Stimulated activated naive CD4-positive, alpha-beta T cell (primary cell): ENCODE measurements at regions not wholly inside any gene's neighbourhood (a gene's known extent, or its start where the extent isn't known, plus 50 kb on each side); places are given as distances from the start of the nearest gene placed in this dataset.

Experiments
- DNase-seq, 6 experiments: peaks; one replicate each; lab custom pipeline; 2025; lab: John Stamatoyannopoulos, UW

DNA sequence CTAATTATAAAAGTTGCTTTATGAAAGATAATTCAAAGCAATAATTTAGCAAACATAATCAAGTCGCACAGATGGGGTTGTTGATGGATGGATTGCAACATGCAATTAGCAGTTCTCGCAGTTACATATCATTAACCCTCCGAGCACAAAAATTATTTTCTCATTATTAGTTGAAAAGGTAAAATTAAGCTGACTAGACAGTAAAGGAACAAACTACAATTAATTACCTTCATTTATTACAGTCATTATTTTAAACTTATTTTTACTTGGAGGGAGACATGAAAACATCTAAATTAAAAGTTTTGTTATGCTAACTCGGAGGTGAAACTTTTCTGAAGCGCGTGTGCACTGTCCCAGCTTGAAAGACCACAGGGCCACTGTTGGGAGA is 146.9 kb downstream of the PHETA1 start:
- no peak for DNase-seq

DNA sequence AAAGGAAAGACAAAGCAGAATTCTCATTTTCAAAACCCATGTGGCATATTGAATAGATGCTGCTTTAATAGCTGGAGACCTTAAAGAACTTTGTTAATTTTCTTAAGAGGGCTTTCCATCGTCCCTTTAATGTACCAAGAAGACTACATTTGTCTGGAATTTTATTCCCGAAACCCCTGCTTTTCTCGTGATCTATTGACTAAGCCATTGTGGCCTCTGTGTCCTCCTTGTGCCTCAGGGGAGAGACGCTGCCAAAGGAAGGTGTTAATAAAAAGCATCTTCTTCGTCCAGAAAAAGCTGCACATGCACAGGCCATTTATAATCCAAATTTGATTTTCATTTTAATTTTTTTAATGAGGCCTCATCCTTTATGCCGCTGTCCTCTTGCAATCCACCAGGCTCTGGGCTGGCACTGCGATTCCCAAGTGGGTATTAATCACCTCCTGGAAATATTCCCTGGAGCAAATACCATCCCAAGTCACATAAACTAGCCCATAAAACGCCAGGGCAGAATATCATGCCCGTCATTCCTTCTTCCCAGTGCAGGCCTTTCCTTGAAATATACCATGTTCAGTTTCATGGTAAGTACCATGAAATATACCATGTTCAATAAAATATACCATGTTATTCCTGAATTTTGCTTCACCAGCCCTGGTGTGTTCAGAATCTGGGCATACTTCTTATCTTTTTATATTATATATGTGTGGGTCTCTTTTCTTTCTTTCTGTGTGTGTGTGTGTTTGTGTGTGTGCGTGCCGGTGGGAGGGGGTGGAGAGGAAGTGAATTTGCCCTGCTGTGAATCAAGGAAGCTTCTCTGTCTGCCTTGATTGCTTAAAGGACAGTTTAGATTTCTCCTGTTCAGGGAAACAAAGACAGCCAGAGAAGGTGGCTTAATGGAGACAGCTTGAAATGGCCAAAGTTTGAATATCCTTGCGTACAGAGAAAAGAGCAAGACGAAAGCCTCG is 147.6 kb downstream of the PHETA1 start:
- no peak for DNase-seq

DNA sequence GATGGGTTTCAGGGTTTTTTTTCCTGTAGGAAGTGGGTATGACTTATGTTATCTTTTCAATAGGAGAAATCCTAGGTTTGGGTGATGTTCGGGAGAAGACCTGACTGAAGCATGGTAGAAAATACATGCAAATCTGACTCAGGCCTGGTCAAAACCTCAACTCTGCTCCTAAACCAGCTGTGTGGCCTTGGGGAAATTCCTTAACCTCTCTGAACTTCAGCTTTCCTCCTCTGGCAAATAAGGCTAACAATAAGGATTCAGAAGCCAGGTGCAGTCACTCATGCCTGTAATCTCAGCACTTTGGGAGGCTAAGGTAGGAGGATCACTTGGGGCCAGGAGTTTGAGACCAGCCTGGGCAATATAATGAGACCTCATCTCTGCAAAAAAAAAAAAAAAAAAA is 148.5 kb downstream of the PHETA1 start:
- no peak for DNase-seq

DNA sequence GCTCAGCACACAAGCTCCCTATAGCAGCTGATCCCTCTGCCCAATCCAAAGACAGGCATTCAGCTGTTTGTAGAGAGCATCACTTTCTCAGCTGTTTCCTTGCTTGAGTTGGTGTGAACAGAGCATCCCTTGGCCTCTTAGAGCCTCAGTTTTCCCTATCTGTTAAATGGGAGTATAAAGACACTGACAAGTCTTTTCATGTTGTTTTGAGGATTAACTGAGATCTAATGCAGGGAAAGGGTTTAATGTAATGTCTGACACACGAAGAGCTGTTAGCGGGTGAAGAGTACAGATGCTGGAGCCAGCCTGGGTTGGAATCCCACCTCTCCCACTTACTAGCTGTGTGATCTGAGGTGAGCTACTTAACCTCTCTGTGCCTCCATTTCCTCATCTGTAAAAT is 149.5 kb downstream of the PHETA1 start:
- no peak for DNase-seq

DNA sequence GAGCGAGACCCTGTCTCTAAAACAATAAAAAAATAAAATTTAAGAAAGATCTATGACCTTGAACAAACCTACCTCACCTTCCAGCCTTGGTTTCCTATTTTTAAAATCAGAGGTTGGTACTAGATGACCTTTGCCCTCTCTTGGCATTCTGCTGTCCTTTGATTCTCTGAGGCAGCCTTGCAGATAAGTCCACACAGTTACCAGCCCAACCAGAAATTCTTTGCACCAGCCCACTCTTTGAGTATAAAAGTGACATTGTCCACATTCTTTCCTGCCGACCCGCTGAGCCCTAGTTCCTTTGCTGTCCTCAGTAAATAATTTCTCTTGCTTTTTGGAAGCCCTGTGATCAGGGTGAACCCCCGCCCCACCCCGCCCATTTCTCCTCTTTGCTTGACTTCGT is 150.4 kb downstream of the PHETA1 start:
- DNase-seq, result no peak

DNA sequence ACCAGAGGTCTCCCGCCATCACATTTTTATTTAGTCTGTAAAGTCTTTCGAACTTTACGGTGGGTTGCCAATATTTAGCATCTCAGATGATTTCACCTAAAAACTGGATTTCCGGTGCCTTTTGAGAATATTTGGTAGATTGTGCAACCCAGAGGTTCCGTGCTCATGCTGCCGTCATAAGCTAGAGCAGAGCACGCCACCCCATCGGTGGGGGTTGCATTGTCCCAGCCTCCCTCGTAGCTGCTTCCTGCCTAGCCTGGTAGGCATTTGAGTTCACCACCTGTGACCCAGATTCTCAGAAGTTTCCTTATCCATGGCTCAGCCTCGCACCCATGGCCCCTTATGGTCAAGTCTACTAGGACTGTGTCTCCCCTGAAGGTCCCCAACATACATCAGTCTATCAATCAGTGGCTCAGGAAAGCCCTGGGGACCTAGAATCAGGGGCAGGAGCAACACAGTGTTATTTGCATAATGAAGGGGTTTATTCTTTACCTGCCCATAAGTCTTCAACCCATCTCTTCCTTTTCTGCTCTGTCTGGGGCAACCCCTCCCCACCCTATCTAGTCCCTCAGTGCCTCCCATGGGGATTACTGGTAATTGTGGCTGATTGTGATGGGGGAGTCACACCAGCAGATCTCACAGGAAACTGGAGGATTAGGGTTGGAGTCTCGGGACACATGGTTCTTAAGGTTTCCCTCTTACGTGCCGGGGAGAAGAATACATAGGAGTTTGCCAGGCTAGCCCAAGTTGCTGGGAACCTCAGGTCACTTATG is 152.3 kb downstream of the PHETA1 start:
- DNase-seq, result no peak

DNA sequence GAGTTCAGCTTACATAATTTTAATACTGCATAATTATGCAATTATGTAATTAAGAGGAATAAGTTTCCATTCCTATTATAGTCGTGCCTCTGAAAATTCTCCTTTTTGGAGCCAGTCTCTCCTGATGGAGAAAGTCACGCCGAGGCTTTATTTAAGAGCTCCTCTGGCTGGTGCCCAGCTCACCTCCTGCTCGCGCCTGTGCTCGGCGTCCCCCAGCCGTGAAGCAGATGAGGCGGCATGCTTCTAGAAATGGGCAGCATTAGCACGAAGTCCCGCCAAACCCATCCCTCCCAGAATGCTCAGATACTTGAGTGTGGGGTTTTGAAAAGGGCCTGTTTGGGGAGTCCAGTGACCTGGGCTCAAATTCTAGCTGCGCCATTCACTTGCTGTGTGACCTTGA is 153.0 kb downstream of the PHETA1 start:
- DNase-seq, result no peak

DNA sequence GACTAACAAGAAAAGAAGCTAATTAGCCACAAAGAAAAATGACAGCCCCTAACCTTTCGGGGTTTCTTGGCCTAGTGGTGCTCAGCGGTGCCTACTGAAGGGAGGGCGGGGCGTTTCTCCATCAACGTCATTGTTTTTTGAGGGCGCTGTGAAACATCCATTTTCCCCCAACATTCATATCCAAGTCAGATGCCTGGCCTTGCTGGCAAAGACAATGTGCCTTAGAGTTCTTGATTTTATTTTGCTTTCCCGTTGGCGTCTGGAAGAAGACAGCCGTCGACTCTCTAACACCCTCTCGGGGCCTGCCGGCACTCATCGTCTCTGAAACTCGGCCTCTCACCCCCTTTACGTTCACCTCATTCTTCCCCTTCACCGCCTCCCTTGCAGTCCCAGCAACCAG is 154.5 kb downstream of the PHETA1 start:
- DNase-seq, result no peak

DNA sequence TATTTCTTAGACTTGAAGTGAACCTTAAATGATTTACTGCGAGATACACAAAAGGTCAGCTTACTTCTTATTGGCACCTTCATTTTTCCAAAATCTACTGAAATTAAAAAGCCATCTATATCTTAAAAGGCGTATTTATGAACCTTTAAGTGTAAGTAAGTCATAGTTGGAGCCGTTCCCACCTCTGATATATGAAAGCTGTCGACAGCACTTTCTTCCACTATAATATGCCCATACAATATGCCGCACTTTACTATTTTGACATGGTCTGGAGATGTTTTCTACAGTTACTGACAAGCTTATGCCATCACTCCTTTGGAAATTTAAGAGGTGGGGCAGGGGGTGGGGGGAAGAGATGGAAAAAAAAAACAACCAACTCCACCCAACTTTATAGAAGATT is 155.3 kb downstream of the PHETA1 start:
- no peak for DNase-seq

DNA sequence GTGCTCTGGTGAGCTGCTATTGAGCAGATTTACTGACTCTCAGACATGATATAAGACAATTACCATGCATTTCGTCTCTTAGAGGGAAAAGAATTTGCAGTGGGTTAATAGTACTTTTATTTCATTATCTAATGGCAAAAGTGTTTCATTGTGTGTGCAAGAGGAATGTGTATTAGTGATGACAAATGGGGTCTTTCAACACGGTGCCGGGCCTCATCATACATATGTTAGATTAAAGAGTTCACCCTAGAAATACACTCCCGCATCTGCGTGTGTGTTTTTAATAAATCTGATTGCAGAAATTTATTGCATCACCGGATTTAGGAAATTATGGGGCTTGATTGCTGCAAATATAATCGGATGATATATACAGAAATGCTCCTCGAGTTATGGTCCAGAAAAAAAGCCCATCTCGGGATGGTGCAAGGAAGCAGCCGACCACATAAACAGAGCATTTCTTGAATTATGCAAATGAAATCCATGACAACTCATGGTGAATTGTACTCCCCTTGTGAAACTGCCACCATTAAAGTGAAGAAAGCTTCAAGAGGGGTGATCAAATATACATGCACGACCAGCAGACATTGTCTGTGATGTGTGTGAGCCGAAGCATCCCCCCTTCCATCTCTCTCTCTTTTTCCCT is 156.0 kb downstream of the PHETA1 start:
- no peak for DNase-seq

DNA sequence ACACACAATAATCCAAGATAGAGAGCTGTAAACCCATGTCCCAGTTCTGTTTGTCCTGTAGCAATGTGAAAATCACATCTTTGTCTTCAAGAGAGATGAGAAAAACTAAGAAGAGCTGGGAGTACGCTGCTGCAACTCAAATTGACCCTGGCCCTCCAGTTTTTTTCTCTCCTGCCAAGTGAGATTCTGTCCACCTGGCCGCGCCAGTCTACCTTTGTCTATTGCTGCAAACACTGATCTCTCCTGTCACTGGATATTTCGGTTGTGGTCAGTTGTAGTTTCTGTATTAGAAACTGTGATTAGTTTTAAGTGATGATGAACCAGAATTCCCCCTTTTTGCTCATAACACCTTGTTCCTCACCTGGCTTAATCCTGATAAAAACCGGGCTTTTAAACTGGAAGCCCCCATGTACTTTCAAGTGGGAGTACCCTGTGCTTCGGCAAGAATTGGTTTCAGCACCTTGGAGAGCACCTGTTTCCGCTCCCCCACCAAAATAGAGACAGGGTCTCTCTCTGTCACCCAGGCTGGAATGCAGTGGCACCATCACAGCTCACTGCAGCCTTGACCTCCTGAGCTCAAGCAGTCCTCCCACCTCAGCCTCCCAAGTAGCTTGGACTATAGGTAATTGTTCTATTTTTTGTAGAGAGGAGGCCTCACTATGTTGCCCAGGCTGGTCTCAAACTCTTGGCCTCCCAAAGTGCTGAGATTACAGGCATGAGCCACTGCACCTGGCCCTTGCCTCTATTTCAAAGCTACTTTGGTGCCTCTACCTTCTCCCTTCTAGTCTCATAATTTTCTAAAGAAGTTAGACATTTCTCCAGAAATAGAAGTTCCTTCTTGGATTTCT is 156.8 kb downstream of the PHETA1 start:
- DNase-seq, result peak in 1 of 6 experiments; percentile 4

DNA sequence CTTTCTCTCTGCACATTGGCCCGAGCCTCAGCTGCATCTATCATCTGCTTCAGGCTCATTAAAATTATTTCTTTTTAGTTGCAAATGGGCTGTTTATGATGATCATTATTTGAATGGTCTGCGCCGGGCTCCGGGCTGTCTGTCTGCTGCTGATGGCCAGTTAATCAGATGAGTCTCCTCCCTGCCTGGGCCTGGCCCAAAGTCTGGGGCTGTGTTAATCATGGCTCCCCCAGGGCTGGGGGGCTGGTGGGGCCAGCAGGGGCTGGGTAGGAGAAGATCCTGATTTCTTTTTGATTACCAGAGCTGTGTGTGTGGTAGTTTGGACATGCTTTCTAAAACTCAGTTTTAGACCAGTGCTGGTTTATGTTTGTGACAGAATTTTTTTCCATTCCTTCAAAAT is 159.1 kb downstream of the PHETA1 start:
- DNase-seq, result no peak

DNA sequence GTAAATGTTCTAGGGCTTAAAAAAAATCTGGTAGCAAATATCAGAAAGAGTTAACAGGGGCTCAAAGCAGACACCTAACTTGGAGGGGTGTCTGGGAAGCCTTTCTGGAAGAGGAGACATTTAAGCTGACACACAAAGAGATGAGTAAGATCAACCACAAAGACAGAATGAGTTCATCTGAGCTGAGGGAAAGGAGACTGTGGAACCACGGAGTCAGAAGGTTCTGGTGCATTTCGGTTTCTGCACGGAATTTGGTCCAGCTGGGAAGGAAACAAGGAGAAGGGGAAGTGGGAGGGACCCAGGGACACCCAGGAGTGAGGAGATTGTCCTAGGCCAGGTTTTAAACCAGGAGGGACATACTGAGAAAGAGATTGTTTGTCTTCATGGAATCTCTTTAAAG is 161.1 kb downstream of the PHETA1 start:
- DNase-seq, result no peak

DNA sequence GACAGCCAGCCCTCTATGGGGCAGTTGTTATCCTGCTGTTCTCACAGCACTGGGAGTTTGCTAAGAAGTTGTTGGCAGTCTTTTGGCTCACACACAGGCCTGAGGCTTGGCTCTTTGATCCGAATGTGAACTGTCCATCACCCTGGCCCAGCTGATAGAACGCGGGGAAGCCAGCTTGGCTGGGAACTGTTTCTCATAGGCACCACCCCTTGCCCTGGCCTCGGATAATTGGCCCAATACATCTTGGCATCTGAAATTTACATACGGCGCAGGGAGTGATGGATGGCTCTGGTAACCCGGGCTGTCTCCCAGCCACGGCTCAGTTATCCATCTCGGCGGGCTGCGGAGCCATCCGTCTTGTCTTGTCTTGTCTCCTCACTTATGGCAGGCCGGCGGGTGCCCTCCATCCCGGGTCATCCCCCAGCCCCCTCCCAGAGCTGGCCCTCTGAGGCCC is 164.1 kb downstream of the PHETA1 start:
- DNase-seq, result no peak

DNA sequence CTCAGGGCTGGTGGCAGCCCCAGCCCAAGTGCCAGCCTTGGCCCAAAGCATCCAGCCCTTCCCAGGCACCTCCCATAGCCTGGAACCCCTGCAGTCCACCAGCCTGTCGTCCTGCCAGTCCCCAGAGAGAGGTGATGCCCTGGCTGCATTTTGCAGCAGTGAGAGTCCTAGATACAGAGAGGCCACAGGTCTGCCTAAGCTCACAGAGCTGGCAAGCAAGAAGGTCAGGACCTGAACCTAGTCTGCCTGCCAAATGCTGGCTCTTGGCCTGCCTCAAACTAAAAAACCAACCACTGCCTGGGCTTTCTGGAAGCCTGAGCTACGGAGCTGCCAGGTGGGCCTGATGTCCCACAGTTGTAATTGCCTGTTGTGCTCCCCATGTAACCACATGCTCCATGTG is 164.9 kb downstream of the PHETA1 start:
- no peak for DNase-seq

DNA sequence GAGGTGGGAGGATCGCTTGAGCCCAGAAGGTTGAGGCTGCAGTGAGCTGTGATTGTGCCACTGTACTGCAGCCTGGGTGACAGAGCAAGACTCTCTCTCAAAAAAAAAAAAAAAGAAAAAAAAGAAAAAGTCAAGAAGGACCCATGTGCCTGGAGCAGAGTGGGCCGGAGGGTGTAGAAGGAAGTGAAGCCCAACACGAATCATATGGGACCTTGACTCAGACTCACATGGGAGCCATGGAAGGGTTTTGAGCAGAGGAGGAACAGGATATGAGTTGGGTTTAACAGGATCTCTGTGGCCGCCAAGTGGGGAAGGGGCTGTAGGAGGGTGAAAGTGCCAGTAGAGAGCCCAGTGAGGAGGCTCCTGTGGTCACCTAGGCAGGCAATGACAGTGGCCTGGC is 165.4 kb downstream of the PHETA1 start:
- DNase-seq, result no peak

DNA sequence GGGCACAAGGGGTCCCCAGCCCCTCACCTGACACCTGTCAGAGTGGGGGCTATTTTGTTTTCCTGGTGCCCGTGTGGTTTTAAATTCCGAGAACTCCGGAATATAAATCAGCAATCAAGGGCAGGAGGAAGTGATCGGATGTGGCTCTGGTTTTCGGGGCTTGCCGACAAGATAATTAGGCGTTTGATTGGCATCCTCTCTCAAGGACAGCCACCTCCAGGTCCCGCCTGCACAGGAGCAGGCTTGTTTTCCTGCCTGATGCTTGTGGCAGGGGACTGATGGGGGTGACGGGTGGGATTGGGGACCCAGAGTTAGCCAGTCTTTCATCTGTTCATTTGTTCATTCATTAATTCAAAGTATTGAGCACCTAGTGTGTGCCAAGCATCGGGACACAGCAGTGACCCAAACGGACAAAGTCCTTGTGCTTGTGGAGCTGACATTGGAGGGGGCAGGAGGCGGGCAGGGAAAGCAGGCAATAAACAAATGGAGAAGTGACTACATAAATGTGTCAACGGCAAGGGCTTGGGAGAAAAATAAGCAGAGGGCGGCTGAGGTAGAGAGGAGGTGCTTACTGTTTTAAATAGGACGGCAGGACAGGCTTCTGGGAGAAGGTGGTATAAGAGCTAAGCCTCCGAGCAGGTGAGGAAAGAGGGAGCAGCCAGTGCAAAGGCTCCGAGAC is 166.5 kb downstream of the PHETA1 start:
- no peak for DNase-seq

DNA sequence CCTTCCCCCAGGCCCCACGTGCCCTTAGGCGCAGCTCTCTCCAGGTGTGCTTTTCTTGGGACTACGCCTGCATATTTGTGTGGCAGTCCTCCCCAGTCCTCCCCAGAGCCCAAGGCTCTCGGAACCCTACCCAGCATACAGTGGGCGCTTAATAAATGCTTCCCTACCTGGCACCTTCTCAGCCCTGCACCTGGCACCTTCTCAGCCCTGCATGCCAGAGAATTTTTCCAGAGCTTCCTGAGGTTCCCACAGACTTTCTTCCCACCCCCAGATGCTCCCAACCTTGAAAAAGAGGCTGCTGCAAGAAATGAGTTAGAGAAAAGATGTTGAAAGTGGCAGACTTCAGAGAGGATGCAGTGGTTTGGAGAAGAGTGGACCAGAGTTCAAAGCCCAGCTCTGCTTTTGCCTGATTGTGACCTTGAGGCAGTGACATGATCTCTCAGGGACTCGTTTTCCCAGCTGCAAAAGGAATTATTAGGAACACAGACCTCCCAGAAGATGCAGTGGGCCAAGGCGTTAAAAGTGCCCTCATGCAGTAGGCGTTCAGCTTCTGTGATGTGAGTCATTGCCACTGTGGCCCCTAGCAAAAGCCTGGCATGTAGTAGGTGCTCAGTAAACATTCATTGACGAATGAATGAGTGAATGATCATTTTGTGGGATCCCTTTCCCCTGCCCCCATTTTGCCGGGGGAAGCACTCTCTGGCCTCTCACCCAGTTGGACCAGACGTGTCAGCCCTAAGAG is 167.2 kb downstream of the PHETA1 start:
- no peak for DNase-seq

DNA sequence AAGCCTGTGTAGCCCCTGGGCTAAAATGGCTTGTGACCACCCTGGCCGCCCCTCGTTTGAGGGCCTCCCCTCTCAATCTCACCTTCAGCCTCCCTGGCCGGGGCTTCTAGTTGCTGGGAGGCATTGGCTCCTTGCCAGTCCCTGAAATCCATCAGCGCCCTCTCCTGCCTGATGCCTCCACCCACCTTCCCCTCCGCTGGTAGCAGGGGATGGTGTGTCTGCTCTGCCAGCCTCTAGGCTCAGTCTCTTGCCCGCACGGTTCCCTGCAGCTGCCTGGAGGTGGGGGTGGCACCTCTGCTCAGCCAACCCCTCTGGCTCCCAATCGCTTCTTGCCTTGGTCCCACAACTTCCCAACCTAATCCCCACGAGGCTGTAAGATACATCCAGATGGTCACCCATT is 167.9 kb downstream of the PHETA1 start:
- no peak for DNase-seq

DNA sequence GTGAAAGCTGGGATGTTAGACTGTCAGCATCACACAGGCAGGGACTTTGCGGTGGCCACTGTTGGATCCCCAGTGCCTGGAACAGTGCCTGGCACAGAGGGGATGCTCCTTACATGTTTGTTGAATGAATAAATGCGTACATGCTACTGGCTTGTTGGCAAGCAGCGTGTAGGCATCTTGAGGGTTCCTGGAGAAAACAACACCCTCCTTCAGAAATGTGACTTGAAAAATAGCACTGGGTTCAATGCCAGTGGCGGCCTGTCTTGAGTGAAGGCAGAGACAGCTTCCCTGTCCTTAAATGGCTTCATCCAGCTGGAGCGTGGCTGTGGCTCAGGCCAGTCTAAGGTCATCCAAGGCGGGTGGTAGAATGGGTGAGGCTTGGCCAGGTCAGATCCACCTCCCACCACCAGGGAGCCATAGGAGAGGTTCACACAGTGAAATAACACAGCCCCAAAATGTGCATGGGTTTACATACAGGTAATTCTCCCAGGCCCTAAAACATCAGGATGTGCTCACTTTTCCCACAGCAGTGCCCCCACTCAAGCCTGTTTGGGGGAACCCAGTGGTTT is 171.4 kb downstream of the PHETA1 start:
- no peak for DNase-seq
